SK-N-MC (cell line): ENCODE measurements at regions not wholly inside any gene's neighbourhood (a gene's known extent, or its start where the extent isn't known, plus 50 kb on each side); places are given as distances from the start of the nearest gene placed in this dataset.

ENCODE experiments used
- EZH2 ChIP-seq: fragments of 200-600 bp; sonication (generic); IDR thresholded peaks from one replicate; pipeline ENCODE4 v1.6.1; 2017; ENCODE audit warnings: antibody characterized with exemption
- POLR2AphosphoS5 ChIP-seq: IDR thresholded peaks from 2 replicates; pipeline ENCODE4 v1.6.1; 2012; ENCODE audit warnings: mild to moderate bottlenecking, low read depth, low read length, borderline replicate concordance

DNA sequence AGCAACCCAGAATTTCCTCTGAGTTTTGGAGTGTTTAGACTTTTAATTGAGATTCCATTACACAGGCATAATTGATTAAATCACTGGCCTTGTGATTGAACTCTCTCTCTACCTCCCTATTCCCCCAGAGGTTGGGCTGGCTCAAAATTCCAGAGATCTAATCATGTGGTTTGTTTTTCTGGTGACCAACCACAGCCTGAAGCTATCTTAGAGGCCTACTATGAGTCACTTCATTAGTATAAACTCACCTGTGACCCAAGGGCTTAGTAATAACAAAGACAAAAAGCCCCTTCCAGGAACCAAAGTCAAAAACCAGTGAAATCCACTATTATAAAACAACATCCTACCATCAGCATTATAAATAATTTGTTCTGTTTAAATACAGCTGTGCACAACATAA lies 992.5 kb upstream of the CITED2 start:
- no peak for TF ChIP-seq POLR2AphosphoS5
- TF ChIP-seq EZH2, result no peak
